HL-60 (cell line): ENCODE measurements at regions not wholly inside any gene's neighbourhood (a gene's known extent, or its start where the extent isn't known, plus 50 kb on each side); places are given as distances from the start of the nearest gene placed in this dataset.
"Not testable (repeated sequence)": the region's sequence is repeated elsewhere in the genome, so short reads cannot be mapped to it uniquely, and the experiment has no call there.

Source experiments
- GABPA ChIP-seq: IDR thresholded peaks from 2 replicates; pipeline ENCODE4 v1.6.1; 2012; ENCODE audit warnings: low read depth
- POLR2AphosphoS5 ChIP-seq: IDR thresholded peaks from 2 replicates; pipeline ENCODE4 v1.6.1; 2012; ENCODE audit warnings: low read depth
- SPI1 ChIP-seq: IDR thresholded peaks from 2 replicates; pipeline ENCODE4 v1.6.1; 2012; ENCODE audit warnings: low read depth, mild to moderate bottlenecking, borderline replicate concordance
- TF ChIP-seq, protein P1 (sequence below): IDR thresholded peaks from one replicate; pipeline ENCODE4 v1.5.1; 2011; ENCODE audit warnings: low read length, control low read depth, inconsistent platforms; ENCODE audit not compliant: insufficient read depth
- TF ChIP-seq, protein P2 (sequence below): IDR thresholded peaks from 2 replicates; pipeline ENCODE4 v1.6.1; 2012; ENCODE audit warnings: low read depth; ENCODE audit not compliant: insufficient replicate concordance

DNA sequence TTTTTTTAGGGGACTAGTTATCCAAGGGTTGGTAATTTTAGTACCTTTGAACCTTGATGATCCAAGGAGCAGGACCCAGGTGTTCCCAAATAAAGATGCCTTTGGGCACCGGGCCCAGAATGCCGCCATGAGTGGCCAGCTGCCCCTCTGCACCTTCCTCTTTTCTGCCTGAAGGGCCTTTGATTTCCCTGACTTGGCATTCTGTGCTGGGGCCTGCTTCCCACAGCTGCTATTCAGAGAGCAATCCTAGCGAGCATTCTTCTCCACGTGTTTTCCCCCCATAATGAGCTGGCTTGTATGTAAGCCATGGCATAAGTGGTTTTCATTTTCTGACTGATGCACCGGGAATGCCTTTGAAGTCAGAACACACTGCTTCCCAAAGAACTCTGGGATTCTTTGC lies 77.6 kb upstream of the FAM72C start:
- TF ChIP-seq, protein P1, sequence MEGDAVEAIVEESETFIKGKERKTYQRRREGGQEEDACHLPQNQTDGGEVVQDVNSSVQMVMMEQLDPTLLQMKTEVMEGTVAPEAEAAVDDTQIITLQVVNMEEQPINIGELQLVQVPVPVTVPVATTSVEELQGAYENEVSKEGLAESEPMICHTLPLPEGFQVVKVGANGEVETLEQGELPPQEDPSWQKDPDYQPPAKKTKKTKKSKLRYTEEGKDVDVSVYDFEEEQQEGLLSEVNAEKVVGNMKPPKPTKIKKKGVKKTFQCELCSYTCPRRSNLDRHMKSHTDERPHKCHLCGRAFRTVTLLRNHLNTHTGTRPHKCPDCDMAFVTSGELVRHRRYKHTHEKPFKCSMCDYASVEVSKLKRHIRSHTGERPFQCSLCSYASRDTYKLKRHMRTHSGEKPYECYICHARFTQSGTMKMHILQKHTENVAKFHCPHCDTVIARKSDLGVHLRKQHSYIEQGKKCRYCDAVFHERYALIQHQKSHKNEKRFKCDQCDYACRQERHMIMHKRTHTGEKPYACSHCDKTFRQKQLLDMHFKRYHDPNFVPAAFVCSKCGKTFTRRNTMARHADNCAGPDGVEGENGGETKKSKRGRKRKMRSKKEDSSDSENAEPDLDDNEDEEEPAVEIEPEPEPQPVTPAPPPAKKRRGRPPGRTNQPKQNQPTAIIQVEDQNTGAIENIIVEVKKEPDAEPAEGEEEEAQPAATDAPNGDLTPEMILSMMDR: not testable (repeated sequence)
- TF ChIP-seq POLR2AphosphoS5, GABPA, SPI1: not testable (repeated sequence)
- TF ChIP-seq, protein P2, sequence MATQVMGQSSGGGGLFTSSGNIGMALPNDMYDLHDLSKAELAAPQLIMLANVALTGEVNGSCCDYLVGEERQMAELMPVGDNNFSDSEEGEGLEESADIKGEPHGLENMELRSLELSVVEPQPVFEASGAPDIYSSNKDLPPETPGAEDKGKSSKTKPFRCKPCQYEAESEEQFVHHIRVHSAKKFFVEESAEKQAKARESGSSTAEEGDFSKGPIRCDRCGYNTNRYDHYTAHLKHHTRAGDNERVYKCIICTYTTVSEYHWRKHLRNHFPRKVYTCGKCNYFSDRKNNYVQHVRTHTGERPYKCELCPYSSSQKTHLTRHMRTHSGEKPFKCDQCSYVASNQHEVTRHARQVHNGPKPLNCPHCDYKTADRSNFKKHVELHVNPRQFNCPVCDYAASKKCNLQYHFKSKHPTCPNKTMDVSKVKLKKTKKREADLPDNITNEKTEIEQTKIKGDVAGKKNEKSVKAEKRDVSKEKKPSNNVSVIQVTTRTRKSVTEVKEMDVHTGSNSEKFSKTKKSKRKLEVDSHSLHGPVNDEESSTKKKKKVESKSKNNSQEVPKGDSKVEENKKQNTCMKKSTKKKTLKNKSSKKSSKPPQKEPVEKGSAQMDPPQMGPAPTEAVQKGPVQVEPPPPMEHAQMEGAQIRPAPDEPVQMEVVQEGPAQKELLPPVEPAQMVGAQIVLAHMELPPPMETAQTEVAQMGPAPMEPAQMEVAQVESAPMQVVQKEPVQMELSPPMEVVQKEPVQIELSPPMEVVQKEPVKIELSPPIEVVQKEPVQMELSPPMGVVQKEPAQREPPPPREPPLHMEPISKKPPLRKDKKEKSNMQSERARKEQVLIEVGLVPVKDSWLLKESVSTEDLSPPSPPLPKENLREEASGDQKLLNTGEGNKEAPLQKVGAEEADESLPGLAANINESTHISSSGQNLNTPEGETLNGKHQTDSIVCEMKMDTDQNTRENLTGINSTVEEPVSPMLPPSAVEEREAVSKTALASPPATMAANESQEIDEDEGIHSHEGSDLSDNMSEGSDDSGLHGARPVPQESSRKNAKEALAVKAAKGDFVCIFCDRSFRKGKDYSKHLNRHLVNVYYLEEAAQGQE: not testable (repeated sequence)
